Prostate gland (tissue), 2 donors: ENCODE measurements at regions not wholly inside any gene's neighbourhood (a gene's known extent, or its start where the extent isn't known, plus 50 kb on each side); places are given as distances from the start of the nearest gene placed in this dataset.

Source experiments
- DNase-seq: peaks from one replicate; pipeline ENCODE4 v3.0.0-alpha.2; 2019; ENCODE audit warnings: low spot score
- H3K27ac ChIP-seq, 2 donors: fragments of 200-600 bp; sonication (generic); 2 replicates each; pipeline ENCODE4 v1.5.1; 2017 to 2019
- H3K27me3 ChIP-seq: fragments of 200-600 bp; sonication (generic); replicated peaks from 2 replicates; pipeline ENCODE4 v1.5.1; 2019; ENCODE audit not compliant: insufficient read depth
- H3K36me3 ChIP-seq, 2 donors: fragments of 200-600 bp; sonication (generic); 1 replicate in 1 of 2; 2 replicates in 1 of 2; pipeline versions ENCODE4 v1.5.1 to v1.8.1; 2017 to 2019
- H3K4me1 ChIP-seq: fragments of 200-600 bp; sonication (generic); replicated peaks from 2 replicates; pipeline ENCODE4 v1.5.1; 2019
- H3K4me3 ChIP-seq, 2 donors: fragments of 200-600 bp; sonication (generic); 2 replicates each; pipeline ENCODE4 v1.5.1; 2017 to 2019
- H3K9me3 ChIP-seq: fragments of 200-600 bp; sonication (generic); 2 replicates; pipeline ENCODE4 v1.5.1; 2017
- CTCF ChIP-seq, 4 experiments: fragments of 200-600 bp in 2 of 4; fragments of 450-650 bp in 2 of 4; sonication (generic) in 2 of 4; IDR thresholded peaks; 1 replicate in 3 of 4; 2 replicates in 1 of 4; pipeline ENCODE4 v1.5.1; 2016 to 2019; ENCODE audit warnings: antibody characterized with exemption in 4 of 4, mild to moderate bottlenecking in 2 of 4, moderate library complexity in 2 of 4
- POLR2A ChIP-seq: fragments of 450-650 bp; IDR thresholded peaks from one replicate; pipeline ENCODE4 v1.6.1; 2016; ENCODE audit warnings: antibody characterized with exemption, mild to moderate bottlenecking
- POLR2AphosphoS5 ChIP-seq: sonication (generic); formaldehyde crosslinking; IDR thresholded peaks from one replicate; pipeline ENCODE4 v1.6.1; 2017; ENCODE audit warnings: antibody characterized with exemption
- WGBS: methylation state at CpG from one replicate; pipeline ENCODE4 v1.1.5; 2018; 5-methylcytosine and 5-hydroxymethylcytosine counted together
- intact Hi-C: fragments of 100-400 bp; cut with DNase I; formaldehyde crosslinking; loops from one replicate; pipeline ENCODE4 v1.14.2; 2022

GRCh38 chr9:80090317-80090716, 518.6 kb downstream of the TLE4 start:
- intact Hi-C loops = no loop called here
- H3K27ac ChIP-seq = no peak overlapping the region
- WGBS = 84% methylated on average over 8 of the region's 8 CpGs
- H3K4me3 ChIP-seq = no peak overlapping the region
- no peak for DNase-seq
- H3K4me1 ChIP-seq = no peaks in the 10 kb centered on the region
- TF ChIP-seq POLR2AphosphoS5 = no peak
- TF ChIP-seq CTCF (IDR thresholded peaks at IDR 0.05) = no peak
- TF ChIP-seq POLR2A = no peak
- H3K27me3 ChIP-seq = no peaks in the 10 kb centered on the region
- no peaks in the 10 kb centered on the region for H3K36me3 ChIP-seq
- no peaks in the 10 kb centered on the region for H3K9me3 ChIP-seq

GRCh38 chr9:80086822-80087345, 515.1 kb downstream of the TLE4 start:
- no peak for TF ChIP-seq POLR2A
- TF ChIP-seq CTCF (IDR thresholded peaks at IDR 0.05) = no peak
- TF ChIP-seq POLR2AphosphoS5 = no peak
- intact Hi-C loops = no loop called here
- H3K4me3 ChIP-seq = no peak overlapping the region
- no peaks in the 10 kb centered on the region for H3K4me1 ChIP-seq
- H3K36me3 ChIP-seq = no peaks in the 10 kb centered on the region
- H3K27ac ChIP-seq = no peak overlapping the region
- DNase-seq = no peak
- H3K27me3 ChIP-seq = no peaks in the 10 kb centered on the region
- 44% methylated on average over 2 of the region's 2 CpGs for WGBS
- H3K9me3 ChIP-seq = no peaks in the 10 kb centered on the region

- intact Hi-C loops = no loop called here
- H3K27ac ChIP-seq = no peak overlapping the region
- no peaks in the 10 kb centered on the region for H3K9me3 ChIP-seq
- no peaks in the 10 kb centered on the region for H3K4me1 ChIP-seq
- no peak for DNase-seq
- H3K4me3 ChIP-seq = no peak overlapping the region
- H3K27me3 ChIP-seq = no peaks in the 10 kb centered on the region
- no peak for TF ChIP-seq CTCF (IDR thresholded peaks at IDR 0.05)
- no peak for TF ChIP-seq POLR2A
- no peak for TF ChIP-seq POLR2AphosphoS5
- 48% methylated on average over 4 of the region's 4 CpGs for WGBS
- H3K36me3 ChIP-seq = no peaks in the 10 kb centered on the region
Observed at GRCh38 chr9:80086386-80086785, 514.6 kb downstream of the TLE4 start.

GRCh38 chr9:80085668-80086067, 513.9 kb downstream of the TLE4 start:
- no peak for DNase-seq
- Histone ChIP-seq H3K9me3 (no peaks in the 10 kb centered on the region), H3K4me3 (no peak overlapping the region), H3K4me1 (no peaks in the 10 kb centered on the region), H3K27ac (no peak overlapping the region), H3K27me3 (no peaks in the 10 kb centered on the region), H3K36me3 (no peaks in the 10 kb centered on the region)
- intact Hi-C loops = no loop called here
- 87% methylated on average over 1 of the region's 1 CpG for WGBS
- no peak for TF ChIP-seq POLR2AphosphoS5

- no peak for TF ChIP-seq CTCF (IDR thresholded peaks at IDR 0.05)
- TF ChIP-seq POLR2A = no peak
- TF ChIP-seq POLR2AphosphoS5 = no peak
Observed at GRCh38 chr9:80082213-80082612, 510.4 kb downstream of the TLE4 start.

More at GRCh38 chr9:80082213-80082612, 510.4 kb downstream of the TLE4 start:
- Histone ChIP-seq H3K36me3 (no peaks in the 10 kb centered on the region), H3K27me3 (no peaks in the 10 kb centered on the region), H3K9me3 (no peaks in the 10 kb centered on the region), H3K4me3 (no peak overlapping the region), H3K4me1 (no peaks in the 10 kb centered on the region), H3K27ac (no peak overlapping the region)
- WGBS = 92% methylated on average over 2 of the region's 2 CpGs
- intact Hi-C loops = no loop called here
- no peak for DNase-seq
